Adrenal gland (tissue), 9 donors: ENCODE measurements at regions not wholly inside any gene's neighbourhood (a gene's known extent, or its start where the extent isn't known, plus 50 kb on each side); places are given as distances from the start of the nearest gene placed in this dataset.

Source experiments
- DNase-seq, 7 donors: peaks; one replicate each; pipeline ENCODE4 v3.0.0-alpha.2; 2019 to 2020
- H3K27ac ChIP-seq, 5 donors: fragments of 200-600 bp; sonication (generic) in 4 of 5; 1 replicate in 3 of 5; 2 replicates in 2 of 5; pipeline versions ENCODE4 v1.5.1 to v1.8.0; 2016 to 2020; ENCODE audit warnings: mild to moderate bottlenecking in 1 of 5
- H3K27me3 ChIP-seq: fragments of 200-600 bp; 2 replicates; pipeline ENCODE4 v1.8.0; 2021
- H3K36me3 ChIP-seq, 2 donors: fragments of 200-600 bp; replicated peaks in 1 of 2; 1 replicate in 1 of 2; 2 replicates in 1 of 2; pipeline versions ENCODE4 v1.5.1 to v1.8.0; 2018 to 2022
- H3K4me1 ChIP-seq, 2 donors: fragments of 200-600 bp; replicated peaks in 1 of 2; 1 replicate in 1 of 2; 2 replicates in 1 of 2; pipeline versions ENCODE4 v1.5.1 to v1.8.0; 2018 to 2021
- H3K4me3 ChIP-seq, 4 donors: fragments of 200-600 bp; sonication (generic) in 3 of 4; one replicate each; pipeline ENCODE4 v1.5.1; 2016 to 2018
- H3K9me3 ChIP-seq, 3 donors: fragments of 200-600 bp; sonication (generic) in 1 of 3; replicated peaks in 1 of 3; 1 replicate in 2 of 3; 2 replicates in 1 of 3; pipeline versions ENCODE4 v1.5.1 to v1.8.0; 2016 to 2021
- CTCF ChIP-seq, 6 experiments: fragments of 450-650 bp in 4 of 6; fragments of 200-600 bp in 2 of 6; sonication (generic) in 1 of 6; IDR thresholded peaks; 1 replicate in 5 of 6; 2 replicates in 1 of 6; pipeline versions ENCODE4 v1.5.1 to v1.8.0; 2016 to 2021; ENCODE audit warnings: antibody characterized with exemption in 6 of 6, mild to moderate bottlenecking in 2 of 6, moderate library complexity in 1 of 6
- POLR2A ChIP-seq, 2 donors: fragments of 450-650 bp; IDR thresholded peaks; one replicate each; pipeline ENCODE4 v1.6.1; 2017; ENCODE audit warnings: antibody characterized with exemption in 2 of 2, mild to moderate bottlenecking in 2 of 2, moderate library complexity in 1 of 2
- WGBS, 4 donors: extraction: QIAGEN DNeasy Blood & Tissue Kit in 2 of 4; methylation state at CpG; one replicate each; pipeline versions ENCODE4 v1.1.5 to v1.1.7; 2013 to 2017; 5-methylcytosine and 5-hydroxymethylcytosine counted together
- intact Hi-C, 2 donors: fragments of 100-400 bp; cut with DNase I; formaldehyde crosslinking; loops; one replicate each; pipeline versions ENCODE4 v1.14.1 to v1.15.0; 2022 to 2023
- donor health status: healthy with polysubstance abuse.
- donor health status: Bipolar disorder and iron deficiency.
- donor health status: DM: yes; HTN: yes; CAD: no.
- donor health status: DM: no; HTN: no; CAD: no.
- donor health status: DM: no; HTN: no; CAD: no.

- Histone ChIP-seq H3K36me3 (no peaks in the 10 kb centered on the region), H3K4me1 (no peaks in the 10 kb centered on the region), H3K9me3 (no peaks in the 10 kb centered on the region), H3K27me3 (no peaks in the 10 kb centered on the region), H3K27ac (no peak overlapping the region), H3K4me3 (no peak overlapping the region)
- DNase-seq = no peak
- intact Hi-C loops = no loop called here
- no peak for TF ChIP-seq POLR2A (IDR thresholded peaks at IDR 0.05)
- no peak for TF ChIP-seq CTCF (IDR thresholded peaks at IDR 0.05)
- 72 to 85% (median 77%) methylated on average over 7 of the region's 7 CpGs for WGBS, 4 donors
Measured at GRCh38 chr2:107091163-107091864, 205.3 kb upstream of the ST6GAL2 start.

GRCh38 chr2:107093426-107093957, 207.5 kb upstream of the ST6GAL2 start:
- DNase-seq = no peak
- 70 to 81% (median 78%) methylated on average over 4 of the region's 4 CpGs for WGBS, 4 donors

GRCh38 chr2:107094450-107094986, 208.6 kb upstream of the ST6GAL2 start:
- DNase-seq = no peak
- Histone ChIP-seq H3K9me3 (no peaks in the 10 kb centered on the region), H3K36me3 (no peaks in the 10 kb centered on the region), H3K4me1 (no peaks in the 10 kb centered on the region), H3K4me3 (no peak overlapping the region), H3K27ac (no peak overlapping the region), H3K27me3 (no peaks in the 10 kb centered on the region)
- intact Hi-C loops = no loop called here
- TF ChIP-seq CTCF (IDR thresholded peaks at IDR 0.05) (no peak), POLR2A (IDR thresholded peaks at IDR 0.05) (no peak)
- 64 to 81% (median 70%) methylated on average over 4 of the region's 4 CpGs for WGBS, 4 donors

More at GRCh38 chr2:107093426-107093957, 207.5 kb upstream of the ST6GAL2 start:
- Histone ChIP-seq H3K27me3 (no peaks in the 10 kb centered on the region), H3K36me3 (no peaks in the 10 kb centered on the region), H3K4me1 (no peaks in the 10 kb centered on the region), H3K4me3 (no peak overlapping the region), H3K9me3 (no peaks in the 10 kb centered on the region), H3K27ac (no peak overlapping the region)
- intact Hi-C loops = no loop called here
- no peak for TF ChIP-seq CTCF (IDR thresholded peaks at IDR 0.05)
- TF ChIP-seq POLR2A (IDR thresholded peaks at IDR 0.05) = no peak

- no peak for DNase-seq
- 85 to 88% (median 86%) methylated on average over 8 of the region's 8 CpGs for WGBS, 4 donors
- Histone ChIP-seq H3K4me1 (no peaks in the 10 kb centered on the region), H3K9me3 (no peaks in the 10 kb centered on the region), H3K27me3 (no peaks in the 10 kb centered on the region), H3K4me3 (no peak overlapping the region), H3K36me3 (no peaks in the 10 kb centered on the region), H3K27ac (no peak overlapping the region)
- TF ChIP-seq POLR2A (IDR thresholded peaks at IDR 0.05) = no peak
- no peak for TF ChIP-seq CTCF (IDR thresholded peaks at IDR 0.05)
- intact Hi-C loops = no loop called here
Measured at GRCh38 chr2:107102176-107102575, 216.2 kb upstream of the ST6GAL2 start.
